IPS-18a (cell line): ENCODE measurements at regions not wholly inside any gene's neighbourhood (a gene's known extent, or its start where the extent isn't known, plus 50 kb on each side); places are given as distances from the start of the nearest gene placed in this dataset.

Source experiments
- H3K27ac ChIP-seq: one replicate; pipeline ENCODE4 v1.5.1; 2013; ENCODE audit warnings: low read length
- H3K27me3 ChIP-seq: one replicate; pipeline ENCODE4 v1.6.1; 2013; ENCODE audit warnings: mild to moderate bottlenecking, low read length; ENCODE audit not compliant: control insufficient read depth, insufficient read depth
- H3K36me3 ChIP-seq: one replicate; pipeline ENCODE4 v1.6.1; 2013; ENCODE audit warnings: low read depth, low read length; ENCODE audit not compliant: control insufficient read depth
- H3K4me1 ChIP-seq: one replicate; pipeline ENCODE4 v1.6.1; 2013; ENCODE audit warnings: low read depth, low read length; ENCODE audit not compliant: control insufficient read depth
- H3K4me3 ChIP-seq: one replicate; pipeline ENCODE4 v1.5.1; 2013; ENCODE audit warnings: low read length
- H3K9ac ChIP-seq: one replicate; pipeline ENCODE4 v1.6.1; 2013; ENCODE audit warnings: mild to moderate bottlenecking, low read length, moderate library complexity
- H3K9me3 ChIP-seq: one replicate; pipeline ENCODE4 v1.6.1; 2013; ENCODE audit warnings: low read depth, low read length; ENCODE audit not compliant: control insufficient read depth

DNA sequence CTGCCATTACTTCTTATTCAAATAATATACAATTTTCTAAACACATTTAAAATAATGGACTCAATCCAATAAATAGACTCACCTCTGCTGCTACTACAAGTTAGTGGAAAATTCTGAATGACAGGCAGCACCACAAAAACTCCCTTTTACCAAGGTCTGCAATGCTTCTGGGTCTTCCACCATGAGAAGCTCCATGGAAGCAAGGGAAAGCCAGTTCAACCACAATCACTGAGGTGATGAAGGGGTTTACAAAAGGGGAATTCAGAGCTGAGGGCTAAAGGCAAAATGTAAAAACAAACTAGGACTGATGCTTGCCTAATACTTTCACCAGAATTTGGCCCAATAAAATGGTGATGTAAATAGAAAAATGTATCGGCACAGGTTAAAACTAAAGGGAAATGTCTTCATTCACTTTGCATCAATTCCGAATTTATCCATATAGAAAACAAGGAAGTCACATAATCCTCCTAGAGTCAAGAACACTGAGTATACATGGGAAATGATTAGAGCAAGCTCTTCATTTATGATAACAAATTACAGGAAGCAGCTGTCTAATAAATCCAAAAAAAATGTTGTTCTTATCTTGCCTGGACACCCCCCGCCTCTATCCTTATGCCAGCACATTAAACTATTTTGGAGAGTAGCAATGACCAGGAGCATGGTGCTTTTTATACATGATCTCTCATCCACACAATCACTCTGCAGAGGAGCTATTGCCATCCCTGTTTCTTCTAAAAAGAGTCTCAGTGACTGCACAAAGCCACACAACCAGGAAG, 66.3 kb upstream of the NFIB start:
- no peak overlapping the region for H3K4me3 ChIP-seq
- no peaks in the 10 kb centered on the region for H3K36me3 ChIP-seq
- no peaks in the 10 kb centered on the region for H3K9me3 ChIP-seq
- no peak overlapping the region for H3K27ac ChIP-seq
- H3K4me1 ChIP-seq = no peaks in the 10 kb centered on the region
- no peaks in the 10 kb centered on the region for H3K27me3 ChIP-seq
- no peak overlapping the region for H3K9ac ChIP-seq

DNA sequence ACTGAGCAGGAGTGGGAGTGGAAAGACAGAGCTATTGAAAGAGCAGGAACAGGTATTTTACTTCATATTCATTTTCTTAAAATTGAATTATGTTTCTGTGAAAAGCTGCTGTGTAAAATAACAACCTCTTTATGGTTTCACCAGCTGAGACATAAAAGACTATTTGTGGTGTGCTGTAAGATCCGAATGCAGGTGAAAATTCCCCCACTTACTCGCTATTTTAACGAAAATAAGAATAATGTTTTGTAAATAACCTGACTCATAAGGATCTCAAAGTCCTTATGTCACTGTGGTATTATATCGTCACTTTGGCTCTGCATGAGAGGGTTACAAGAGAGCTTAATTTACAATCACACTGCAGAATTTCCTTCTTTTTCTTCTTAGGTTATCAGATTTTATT, 65.3 kb upstream of the NFIB start:
- Histone ChIP-seq H3K27ac (no peak overlapping the region), H3K36me3 (no peaks in the 10 kb centered on the region), H3K9me3 (no peaks in the 10 kb centered on the region), H3K4me3 (no peak overlapping the region), H3K4me1 (no peaks in the 10 kb centered on the region), H3K27me3 (no peaks in the 10 kb centered on the region), H3K9ac (no peak overlapping the region)

DNA sequence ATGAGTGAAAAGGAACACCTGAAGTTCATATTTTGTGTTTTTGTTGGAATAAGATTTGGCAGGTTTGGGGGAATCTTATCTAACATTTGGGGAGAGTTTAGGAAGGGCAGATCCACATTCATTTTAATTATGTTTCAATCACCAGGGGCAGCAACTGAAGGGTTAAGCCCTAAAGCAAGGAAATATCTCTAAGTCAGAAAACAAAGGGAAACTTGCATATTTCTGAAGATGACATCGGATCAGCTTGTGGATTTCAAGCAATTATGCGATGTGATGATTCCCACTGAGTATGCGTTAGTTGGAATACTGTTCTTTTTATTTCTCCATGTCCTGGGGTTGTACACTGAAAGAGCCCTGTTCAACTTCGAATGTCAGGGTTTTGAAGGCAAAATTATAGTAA, 59.8 kb upstream of the NFIB start:
- Histone ChIP-seq H3K9me3 (no peaks in the 10 kb centered on the region), H3K4me3 (no peak overlapping the region), H3K27ac (no peak overlapping the region), H3K27me3 (no peaks in the 10 kb centered on the region), H3K9ac (no peak overlapping the region), H3K4me1 (peaks cover 17% of the 10 kb centered on the region), H3K36me3 (no peaks in the 10 kb centered on the region)

GRCh38 chr9:14373336-14373666, 59.4 kb upstream of the NFIB start:
- Histone ChIP-seq H3K9ac (no peak overlapping the region), H3K4me1 (peaks cover 17% of the 10 kb centered on the region), H3K9me3 (no peaks in the 10 kb centered on the region), H3K4me3 (no peak overlapping the region), H3K27ac (no peak overlapping the region), H3K36me3 (no peaks in the 10 kb centered on the region), H3K27me3 (no peaks in the 10 kb centered on the region)

DNA sequence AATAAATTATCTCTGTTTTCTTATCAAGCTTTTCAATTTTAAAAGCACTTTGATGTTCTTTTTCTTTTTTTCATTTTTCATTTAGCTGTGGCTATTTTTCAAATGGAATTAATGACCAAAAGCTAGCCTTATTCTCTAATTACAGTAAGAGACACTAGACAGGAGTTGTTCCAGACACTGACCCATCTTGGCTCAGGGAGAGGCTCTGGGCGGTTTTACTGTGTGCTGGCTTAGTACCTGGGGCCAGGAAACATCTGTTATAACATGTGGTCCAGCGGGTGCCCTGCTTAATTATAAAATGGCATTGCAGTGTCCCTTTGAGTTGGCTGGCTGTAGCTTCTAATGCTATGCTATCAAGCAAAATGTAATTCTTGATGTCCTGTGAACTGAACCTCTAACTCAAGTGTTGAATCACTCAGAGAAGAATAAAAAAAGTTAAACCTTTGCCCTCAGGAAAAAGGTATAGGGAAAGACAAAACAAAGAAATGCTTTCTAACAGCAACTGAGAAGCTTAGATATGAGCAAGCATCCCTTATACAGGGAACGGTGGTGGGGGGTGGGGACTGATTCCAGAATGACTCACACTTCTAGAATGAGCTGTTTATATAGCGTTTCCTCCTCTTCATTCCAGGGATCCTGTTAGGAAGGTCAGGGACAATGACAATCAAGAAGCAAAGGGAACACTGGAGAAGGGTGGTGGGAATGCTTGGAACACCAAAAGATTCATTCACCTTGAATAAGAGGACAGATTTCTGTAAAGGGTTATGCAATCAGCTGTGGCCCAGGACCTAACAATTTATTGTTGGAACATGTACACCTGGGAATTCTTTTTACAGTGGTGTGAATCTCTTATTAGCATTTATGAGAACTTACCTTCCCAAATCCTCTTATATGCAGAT, 58.7 kb upstream of the NFIB start:
- H3K27ac ChIP-seq = no peak overlapping the region
- no peak overlapping the region for H3K4me3 ChIP-seq
- H3K9me3 ChIP-seq = no peaks in the 10 kb centered on the region
- H3K27me3 ChIP-seq = no peaks in the 10 kb centered on the region
- no peak overlapping the region for H3K9ac ChIP-seq
- H3K36me3 ChIP-seq = no peaks in the 10 kb centered on the region
- H3K4me1 ChIP-seq = peaks cover 17% of the 10 kb centered on the region

DNA sequence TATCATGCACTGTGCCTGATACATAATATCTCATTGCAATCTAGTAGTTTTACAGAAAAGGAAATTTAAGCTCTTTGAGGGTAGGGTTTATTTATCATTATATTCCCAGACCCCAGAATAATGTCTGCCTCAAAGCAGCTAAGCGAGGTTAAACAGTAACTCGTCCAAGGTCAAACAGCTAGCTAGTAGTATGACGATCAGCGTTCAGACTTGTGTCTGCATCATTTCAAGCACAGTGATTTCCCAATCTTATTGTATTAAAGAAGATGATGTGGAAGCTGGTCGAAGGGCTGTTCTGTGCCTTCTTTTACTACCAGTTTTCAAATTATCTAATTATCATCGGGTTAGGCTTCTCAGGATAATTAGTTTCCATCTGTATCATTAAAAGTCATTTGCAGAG, 55.1 kb upstream of the NFIB start:
- no peaks in the 10 kb centered on the region for H3K36me3 ChIP-seq
- H3K27me3 ChIP-seq = no peaks in the 10 kb centered on the region
- H3K27ac ChIP-seq = no peak overlapping the region
- H3K9me3 ChIP-seq = no peaks in the 10 kb centered on the region
- H3K9ac ChIP-seq = no peak overlapping the region
- H3K4me3 ChIP-seq = no peak overlapping the region
- peaks cover 17% of the 10 kb centered on the region for H3K4me1 ChIP-seq

DNA sequence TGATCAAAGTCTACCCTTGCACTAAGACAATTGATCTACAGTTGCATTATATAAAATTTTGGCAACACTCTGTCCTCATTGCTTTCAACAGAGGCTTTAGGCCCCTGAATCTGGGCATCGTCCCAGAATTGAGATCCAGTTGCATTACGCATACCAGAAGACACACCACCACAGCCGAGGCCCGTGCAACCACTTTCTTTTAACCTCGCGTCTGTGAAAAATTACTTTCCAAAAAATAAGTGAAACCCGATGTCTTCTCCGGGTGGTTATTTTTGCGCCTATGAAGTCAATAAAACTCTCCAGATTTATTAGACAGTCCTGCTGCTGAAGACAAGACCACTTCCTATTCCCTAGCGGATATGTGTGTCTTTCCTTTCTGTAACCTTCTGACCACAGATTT, 52.1 kb upstream of the NFIB start:
- Histone ChIP-seq H3K27me3 (no peaks in the 10 kb centered on the region), H3K9ac (no peak overlapping the region), H3K36me3 (no peaks in the 10 kb centered on the region), H3K4me1 (peaks cover 7% of the 10 kb centered on the region), H3K9me3 (no peaks in the 10 kb centered on the region), H3K27ac (no peak overlapping the region), H3K4me3 (no peak overlapping the region)

GRCh38 chr9:14365670-14366069, 51.7 kb upstream of the NFIB start:
- Histone ChIP-seq H3K9me3 (no peaks in the 10 kb centered on the region), H3K27ac (no peak overlapping the region), H3K9ac (no peak overlapping the region), H3K4me3 (no peak overlapping the region), H3K36me3 (no peaks in the 10 kb centered on the region), H3K27me3 (no peaks in the 10 kb centered on the region), H3K4me1 (peaks cover 9% of the 10 kb centered on the region)
